ENCODE measurements at regions not wholly inside any gene's neighbourhood (a gene's known extent, or its start where the extent isn't known, plus 50 kb on each side); places are given as distances from the start of the nearest gene placed in this dataset.

GRCh38 chr13:94925263-94925662 lies 212.9 kb upstream of the SOX21 start:
- TF ChIP-seq, protein P1, sequence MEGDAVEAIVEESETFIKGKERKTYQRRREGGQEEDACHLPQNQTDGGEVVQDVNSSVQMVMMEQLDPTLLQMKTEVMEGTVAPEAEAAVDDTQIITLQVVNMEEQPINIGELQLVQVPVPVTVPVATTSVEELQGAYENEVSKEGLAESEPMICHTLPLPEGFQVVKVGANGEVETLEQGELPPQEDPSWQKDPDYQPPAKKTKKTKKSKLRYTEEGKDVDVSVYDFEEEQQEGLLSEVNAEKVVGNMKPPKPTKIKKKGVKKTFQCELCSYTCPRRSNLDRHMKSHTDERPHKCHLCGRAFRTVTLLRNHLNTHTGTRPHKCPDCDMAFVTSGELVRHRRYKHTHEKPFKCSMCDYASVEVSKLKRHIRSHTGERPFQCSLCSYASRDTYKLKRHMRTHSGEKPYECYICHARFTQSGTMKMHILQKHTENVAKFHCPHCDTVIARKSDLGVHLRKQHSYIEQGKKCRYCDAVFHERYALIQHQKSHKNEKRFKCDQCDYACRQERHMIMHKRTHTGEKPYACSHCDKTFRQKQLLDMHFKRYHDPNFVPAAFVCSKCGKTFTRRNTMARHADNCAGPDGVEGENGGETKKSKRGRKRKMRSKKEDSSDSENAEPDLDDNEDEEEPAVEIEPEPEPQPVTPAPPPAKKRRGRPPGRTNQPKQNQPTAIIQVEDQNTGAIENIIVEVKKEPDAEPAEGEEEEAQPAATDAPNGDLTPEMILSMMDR (IDR thresholded peaks at IDR 0.05) = no peak
- TF ChIP-seq EZH2 (IDR thresholded peaks at IDR 0.05) (no peak), EZH2phosphoT487 (IDR thresholded peaks at IDR 0.05) (no peak)

All from neural progenitor cell (in vitro differentiated cells).